Lower lobe of right lung (tissue), 2 donors: ENCODE measurements at regions not wholly inside any gene's neighbourhood (a gene's known extent, or its start where the extent isn't known, plus 50 kb on each side); places are given as distances from the start of the nearest gene placed in this dataset.
"Not testable (repeated sequence)": the region's sequence is repeated elsewhere in the genome, so short reads cannot be mapped to it uniquely, and the experiment has no call there.

Experiments used
- ATAC-seq, 2 donors: fragments of 200-7000 bp; cut with Tn5 transposase; one replicate each; pipeline ENCODE4 v1.9.1; 2020 to 2022; ENCODE audit warnings: mild to moderate bottlenecking in 2 of 2, moderate library complexity in 2 of 2
- DNase-seq: peaks from one replicate; pipeline ENCODE4 v3.0.0-alpha.2; 2020
- H3K27ac ChIP-seq: fragments of 200-600 bp; one replicate; pipeline ENCODE4 v1.8.0; 2022
- H3K27me3 ChIP-seq: fragments of 200-600 bp; one replicate; pipeline ENCODE4 v1.8.0; 2022; ENCODE audit warnings: low read depth
- H3K36me3 ChIP-seq: fragments of 200-600 bp; one replicate; pipeline ENCODE4 v1.8.0; 2022; ENCODE audit warnings: mild to moderate bottlenecking
- H3K4me1 ChIP-seq: fragments of 200-600 bp; one replicate; pipeline ENCODE4 v1.8.0; 2022
- H3K4me3 ChIP-seq: fragments of 200-600 bp; one replicate; pipeline ENCODE4 v1.8.0; 2022; ENCODE audit warnings: mild to moderate bottlenecking
- H3K9me3 ChIP-seq: fragments of 200-600 bp; one replicate; pipeline ENCODE4 v1.8.0; 2022
- CTCF ChIP-seq: fragments of 200-600 bp; IDR thresholded peaks from one replicate; pipeline ENCODE4 v1.8.0; 2022; ENCODE audit warnings: antibody characterized with exemption, mild to moderate bottlenecking
- intact Hi-C: fragments of 100-400 bp; cut with DNase I; formaldehyde crosslinking; loops from one replicate; pipeline ENCODE4 v1.11.0; 2022
- donor health status: DM: no; HTN: yes; CAD: no; lungs with severe emphysema.

GRCh38 chr2:207338220-207338607 lies 172.5 kb upstream of the KLF7 start:
- Histone ChIP-seq H3K36me3 (no peaks in the 10 kb centered on the region), H3K4me1 (peaks cover 16% of the 10 kb centered on the region), H3K9me3 (no peaks in the 10 kb centered on the region), H3K4me3 (no peak overlapping the region), H3K27me3 (no peaks in the 10 kb centered on the region), H3K27ac (no peak overlapping the region)
- intact Hi-C loops = no loop called here
- no peak for ATAC-seq
- TF ChIP-seq CTCF = no peak
- DNase-seq = no peak

GRCh38 chr2:207338610-207339009 lies 172.9 kb upstream of the KLF7 start:
- no peaks in the 10 kb centered on the region for H3K9me3 ChIP-seq
- no peaks in the 10 kb centered on the region for H3K27me3 ChIP-seq
- intact Hi-C loops = no loop called here
- H3K4me3 ChIP-seq = no peak overlapping the region
- H3K36me3 ChIP-seq = no peaks in the 10 kb centered on the region
- no peak overlapping the region for H3K27ac ChIP-seq
- DNase-seq (no peak), ATAC-seq (no peak)
- TF ChIP-seq CTCF = no peak
- peaks cover 16% of the 10 kb centered on the region for H3K4me1 ChIP-seq

- intact Hi-C loops = no loop called here
- no peaks in the 10 kb centered on the region for H3K27me3 ChIP-seq
- H3K4me3 ChIP-seq = no peak overlapping the region
- TF ChIP-seq CTCF = no peak
- no peaks in the 10 kb centered on the region for H3K36me3 ChIP-seq
- no peak overlapping the region for H3K27ac ChIP-seq
- H3K4me1 ChIP-seq = no peaks in the 10 kb centered on the region
- no peaks in the 10 kb centered on the region for H3K9me3 ChIP-seq
- DNase-seq (no peak), ATAC-seq (no peak)
Observed at GRCh38 chr2:207341112-207341750, 175.5 kb upstream of the KLF7 start.

- ATAC-seq = no peak
- intact Hi-C loops = no loop called here
- no peak for DNase-seq
- H3K27ac ChIP-seq = no peak overlapping the region
- TF ChIP-seq CTCF = no peak
- H3K9me3 ChIP-seq = no peaks in the 10 kb centered on the region
- no peaks in the 10 kb centered on the region for H3K36me3 ChIP-seq
- no peaks in the 10 kb centered on the region for H3K27me3 ChIP-seq
- no peaks in the 10 kb centered on the region for H3K4me1 ChIP-seq
- H3K4me3 ChIP-seq = no peak overlapping the region
Observed at GRCh38 chr2:207341804-207342203, 176.1 kb upstream of the KLF7 start.

- H3K36me3 ChIP-seq, H3K27ac ChIP-seq, intact Hi-C loops, H3K9me3 ChIP-seq, ATAC-seq, H3K4me1 ChIP-seq, DNase-seq, H3K4me3 ChIP-seq, H3K27me3 ChIP-seq: not testable (repeated sequence)
Observed at GRCh38 chr2:207344596-207345394, 179.0 kb upstream of the KLF7 start.

- ATAC-seq = no peak
- H3K9me3 ChIP-seq = peaks cover 4% of the 10 kb centered on the region
- intact Hi-C loops = no loop called here
Observed at GRCh38 chr2:207351171-207351570, 178.6 kb upstream of the CREB1 start.

More at GRCh38 chr2:207351171-207351570, 178.6 kb upstream of the CREB1 start:
- TF ChIP-seq CTCF = no peak
- no peaks in the 10 kb centered on the region for H3K36me3 ChIP-seq
- no peaks in the 10 kb centered on the region for H3K27me3 ChIP-seq
- no peaks in the 10 kb centered on the region for H3K4me1 ChIP-seq
- H3K27ac ChIP-seq = no peak overlapping the region
- no peak for DNase-seq
- H3K4me3 ChIP-seq = no peak overlapping the region
